Neuronal stem cell (in vitro differentiated cells): ENCODE measurements at regions not wholly inside any gene's neighbourhood (a gene's known extent, or its start where the extent isn't known, plus 50 kb on each side); places are given as distances from the start of the nearest gene placed in this dataset.

Experiments
- DNase-seq: peaks from one replicate; pipeline ENCODE4 v3.0.0-alpha.2; 2013; ENCODE audit warnings: low spot score
- H2AFZ ChIP-seq: one replicate; pipeline ENCODE4 v1.6.1; 2013; ENCODE audit warnings: mild to moderate bottlenecking, low read length, inconsistent platforms
- H2AK5ac ChIP-seq: 2 replicates; pipeline ENCODE4 v1.6.1; 2013; ENCODE audit warnings: low read depth, mild to moderate bottlenecking, inconsistent platforms, low read length, moderate library complexity, mixed read lengths
- H2BK120ac ChIP-seq: 2 replicates; pipeline ENCODE4 v1.6.1; 2013; ENCODE audit warnings: low read depth, mild to moderate bottlenecking, inconsistent platforms, low read length, moderate library complexity, mixed read lengths
- H2BK12ac ChIP-seq: one replicate; pipeline ENCODE4 v1.6.1; 2013; ENCODE audit warnings: low read length, inconsistent platforms
- H2BK15ac ChIP-seq: 2 replicates; pipeline ENCODE4 v1.6.1; 2013; ENCODE audit warnings: mild to moderate bottlenecking, low read length, inconsistent platforms, mixed read lengths
- H2BK5ac ChIP-seq: one replicate; pipeline ENCODE4 v1.6.1; 2013; ENCODE audit warnings: inconsistent platforms, mild to moderate bottlenecking, low read length, moderate library complexity
- H3K14ac ChIP-seq: one replicate; pipeline ENCODE4 v1.6.1; 2013; ENCODE audit warnings: low read length, inconsistent platforms
- H3K18ac ChIP-seq: 2 replicates; pipeline ENCODE4 v1.6.1; 2013; ENCODE audit warnings: low read length, inconsistent platforms
- H3K23ac ChIP-seq: 2 replicates; pipeline ENCODE4 v1.6.1; 2013; ENCODE audit warnings: low read depth, mild to moderate bottlenecking, mixed read lengths, low read length, inconsistent platforms; ENCODE audit not compliant: poor library complexity
- H3K27ac ChIP-seq: replicated peaks from 3 replicates; pipeline ENCODE4 v1.5.1; 2013; ENCODE audit warnings: low read length, inconsistent platforms
- H3K27me3 ChIP-seq, 3 experiments: 2 replicates each; pipeline ENCODE4 v1.6.1; 2013; ENCODE audit warnings: low read length in 3 of 3, mild to moderate bottlenecking in 2 of 3, inconsistent platforms in 1 of 3, low read depth in 1 of 3, mixed read lengths in 1 of 3, moderate library complexity in 1 of 3; ENCODE audit not compliant: control insufficient read depth in 3 of 3, insufficient read depth in 3 of 3
- H3K36me3 ChIP-seq, 2 donors: replicated peaks in 1 of 2; 2 replicates each; pipeline ENCODE4 v1.6.1; 2013; ENCODE audit warnings: low read length in 2 of 2; ENCODE audit not compliant: control insufficient read depth in 2 of 2, insufficient read depth in 2 of 2
- H3K4ac ChIP-seq: 2 replicates; pipeline ENCODE4 v1.6.1; 2013; ENCODE audit warnings: inconsistent platforms, mild to moderate bottlenecking, low read length, moderate library complexity
- H3K4me1 ChIP-seq, 2 donors: 1 replicate in 1 of 2; 2 replicates in 1 of 2; pipeline ENCODE4 v1.6.1; 2013; ENCODE audit warnings: low read length in 2 of 2, low read depth in 1 of 2; ENCODE audit not compliant: control insufficient read depth in 2 of 2, insufficient read depth in 1 of 2
- H3K4me2 ChIP-seq: one replicate; pipeline ENCODE4 v1.6.1; 2013; ENCODE audit warnings: mild to moderate bottlenecking, low read length, inconsistent platforms; ENCODE audit not compliant: insufficient read depth, poor library complexity, severe bottlenecking
- H3K4me3 ChIP-seq, 2 donors: 2 replicates each; pipeline ENCODE4 v1.5.1; 2013; ENCODE audit warnings: low read length in 2 of 2, mild to moderate bottlenecking in 2 of 2, inconsistent platforms in 1 of 2, moderate library complexity in 1 of 2
- H3K79me1 ChIP-seq: one replicate; pipeline ENCODE4 v1.6.1; 2013; ENCODE audit warnings: low read depth, mild to moderate bottlenecking, inconsistent platforms, low read length, moderate library complexity
- H3K9ac ChIP-seq: one replicate; pipeline ENCODE4 v1.6.1; 2013; ENCODE audit warnings: mild to moderate bottlenecking, low read depth, low read length, inconsistent platforms; ENCODE audit not compliant: poor library complexity
- H3K9me3 ChIP-seq, 2 donors: replicated peaks in 1 of 2; 2 replicates each; pipeline versions ENCODE3 to v1.6.1; 2013; ENCODE audit warnings: low read length in 2 of 2, mild to moderate bottlenecking in 2 of 2, inconsistent platforms in 1 of 2, low read depth in 1 of 2, mixed read lengths in 1 of 2, moderate library complexity in 1 of 2; ENCODE audit not compliant: control insufficient read depth in 2 of 2, insufficient read depth in 1 of 2
- H4K8ac ChIP-seq: one replicate; pipeline ENCODE4 v1.6.1; 2013; ENCODE audit warnings: low read depth, mild to moderate bottlenecking, inconsistent platforms, low read length, moderate library complexity
- H4K91ac ChIP-seq: one replicate; pipeline ENCODE4 v1.6.1; 2013; ENCODE audit warnings: low read length, low read depth, mild to moderate bottlenecking, inconsistent platforms; ENCODE audit not compliant: poor library complexity
- WGBS, 2 donors: extraction: QIAGEN DNeasy Blood & Tissue Kit; methylation state at CpG; one replicate each; pipeline ENCODE4 v1.1.7; 2013; ENCODE audit warnings: missing lambda C conversion rate in 2 of 2, mixed read lengths in 1 of 2; ENCODE audit not compliant: insufficient read length in 2 of 2, insufficient replicate concordance in 1 of 2; ENCODE audit errors: extremely low coverage in 2 of 2; 5-methylcytosine and 5-hydroxymethylcytosine counted together

DNA sequence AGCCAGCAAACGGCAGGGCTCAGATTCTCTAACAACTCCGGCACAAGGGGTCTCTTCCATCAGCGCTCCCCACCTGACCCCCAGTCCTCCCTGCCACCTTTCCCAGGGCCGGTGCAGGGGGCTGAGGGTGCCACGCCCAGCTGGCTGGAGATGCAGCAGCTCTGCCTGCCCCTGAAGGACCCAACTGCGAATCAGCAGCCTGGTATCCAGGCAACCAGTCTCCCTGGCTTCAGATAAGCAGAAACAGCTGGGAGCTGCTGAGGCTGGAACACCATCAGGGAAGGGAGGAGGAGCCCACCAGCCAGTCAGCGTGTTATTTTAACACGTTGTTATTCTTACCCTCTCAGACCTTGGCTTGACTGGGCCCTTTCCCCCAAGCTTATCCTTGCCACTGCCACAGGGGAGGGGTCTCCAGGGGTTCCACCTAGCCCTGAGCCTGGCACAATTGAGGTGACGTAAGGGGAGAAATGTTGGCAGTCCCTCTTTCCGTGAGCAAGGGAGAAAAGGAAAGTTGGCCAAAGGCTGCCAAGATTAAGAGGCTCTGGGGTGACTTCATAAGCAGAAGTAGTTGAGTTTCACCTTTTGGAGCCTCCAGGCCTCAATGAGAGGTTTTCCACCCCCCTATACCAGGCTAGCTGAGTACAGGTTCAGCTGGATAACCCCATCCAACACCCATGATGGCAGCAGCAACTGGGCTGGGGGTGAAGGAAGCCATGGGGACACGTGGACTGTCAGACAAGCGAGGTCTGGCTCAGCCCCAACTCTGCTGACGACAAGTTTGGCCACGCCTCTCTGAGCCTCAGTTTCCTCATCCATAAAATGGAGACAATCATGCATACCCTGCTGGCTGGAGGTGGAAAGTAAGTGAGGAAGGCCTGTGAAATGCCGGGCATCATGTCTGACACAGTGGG, 91.1 kb downstream of the IRF2BPL start:
- no peak overlapping the region for H3K27ac ChIP-seq
- H2BK12ac ChIP-seq = peak overlapping the region; percentile 24
- no peaks in the 10 kb centered on the region for H3K36me3 ChIP-seq
- no CpG with 5 or more reads among the region's 15 CpGs for WGBS, 2 donors
- H2AFZ ChIP-seq = peak overlapping the region; percentile 30
- peak overlapping the region; percentile 87 for H2BK15ac ChIP-seq
- H2BK5ac ChIP-seq = no peak overlapping the region
- H3K4ac ChIP-seq = no peak overlapping the region
- H3K4me3 ChIP-seq = no peak overlapping the region
- H3K4me1 ChIP-seq = peaks cover 22 to 42% of the 10 kb centered on the region in 2 donors
- H3K14ac ChIP-seq = no peak overlapping the region
- peak overlapping the region; percentile 48 for H2AK5ac ChIP-seq
- no peak for DNase-seq
- no peak overlapping the region for H2BK120ac ChIP-seq
- peak overlapping the region; percentile 30 for H3K4me2 ChIP-seq
- H3K79me1 ChIP-seq = no peaks in the 10 kb centered on the region
- H3K9ac ChIP-seq = no peak overlapping the region
- no peak overlapping the region for H4K8ac ChIP-seq
- H3K9me3 ChIP-seq = no peaks in the 10 kb centered on the region
- no peak overlapping the region for H4K91ac ChIP-seq
- H3K18ac ChIP-seq = no peak overlapping the region
- H3K27me3 ChIP-seq = no peaks in the 10 kb centered on the region
- H3K23ac ChIP-seq = no peak overlapping the region

DNA sequence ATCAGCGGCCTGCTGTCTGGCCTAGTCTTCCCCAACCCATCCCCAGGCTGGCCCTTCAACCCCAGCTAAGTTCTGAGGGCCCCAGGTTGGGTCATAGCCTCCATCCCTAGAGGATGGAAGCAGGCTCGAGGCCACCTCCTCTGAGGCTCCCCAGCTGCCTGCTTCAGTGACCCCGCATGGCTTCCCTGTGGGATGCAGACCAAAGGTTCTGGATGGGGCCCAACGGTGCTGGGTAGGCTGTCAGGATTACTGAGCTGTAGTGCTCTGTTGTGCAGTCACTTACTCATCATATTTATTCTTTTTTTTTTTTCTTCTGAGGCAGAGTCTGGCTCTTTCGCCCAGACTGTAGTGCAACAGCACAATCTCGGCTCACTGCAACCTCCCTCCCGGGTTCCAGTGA, 92.0 kb downstream of the IRF2BPL start:
- H2BK120ac ChIP-seq = no peak overlapping the region
- no peak overlapping the region for H2AFZ ChIP-seq
- H3K14ac ChIP-seq = no peak overlapping the region
- H3K27me3 ChIP-seq = no peaks in the 10 kb centered on the region
- no peaks in the 10 kb centered on the region for H3K36me3 ChIP-seq
- H2BK5ac ChIP-seq = no peak overlapping the region
- peaks cover 23 to 42% of the 10 kb centered on the region in 2 donors for H3K4me1 ChIP-seq
- no peak overlapping the region for H3K23ac ChIP-seq
- H4K8ac ChIP-seq = no peak overlapping the region
- no peak overlapping the region for H3K4me2 ChIP-seq
- H3K18ac ChIP-seq = no peak overlapping the region
- DNase-seq = no peak
- no peak overlapping the region for H3K27ac ChIP-seq
- no peak overlapping the region for H3K4ac ChIP-seq
- H2BK12ac ChIP-seq = no peak overlapping the region
- no peaks in the 10 kb centered on the region for H3K9me3 ChIP-seq
- no peak overlapping the region for H3K4me3 ChIP-seq
- H3K9ac ChIP-seq = no peak overlapping the region
- no CpG with 5 or more reads among the region's 7 CpGs for WGBS, 2 donors
- H4K91ac ChIP-seq = no peak overlapping the region
- H3K79me1 ChIP-seq = no peaks in the 10 kb centered on the region
- H2BK15ac ChIP-seq = no peak overlapping the region
- H2AK5ac ChIP-seq = no peak overlapping the region

DNA sequence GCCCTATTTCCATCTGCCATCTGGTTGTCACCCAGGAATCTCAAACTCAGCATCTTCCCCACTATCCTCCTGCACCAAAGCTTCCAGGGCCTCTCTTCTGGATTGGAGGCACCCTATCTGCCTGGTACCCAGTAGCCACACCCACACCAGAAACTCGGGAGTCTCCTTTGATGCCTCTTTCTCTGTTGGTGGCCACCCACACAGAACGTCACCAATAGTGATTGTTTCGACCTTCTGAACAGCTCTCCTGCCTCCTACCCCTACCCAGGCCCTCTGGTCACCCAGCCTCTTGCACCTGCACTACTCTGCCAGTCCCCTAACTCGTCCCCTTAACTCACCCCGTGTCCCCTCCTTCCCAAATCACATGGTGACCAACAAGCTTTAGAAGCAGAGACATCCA, 95.0 kb downstream of the IRF2BPL start:
- Histone ChIP-seq H3K4me2 (no peak overlapping the region), H2BK12ac (no peak overlapping the region), H3K9ac (no peak overlapping the region), H3K27me3 (no peaks in the 10 kb centered on the region), H3K9me3 (no peaks in the 10 kb centered on the region), H2BK15ac (no peak overlapping the region), H3K4ac (no peak overlapping the region), H3K14ac (no peak overlapping the region), H3K23ac (no peak overlapping the region), H3K27ac (no peak overlapping the region), H4K8ac (no peak overlapping the region), H3K36me3 (no peaks in the 10 kb centered on the region), H2BK5ac (no peak overlapping the region), H2BK120ac (no peak overlapping the region), H3K18ac (peak overlapping the region; percentile 9), H2AFZ (no peak overlapping the region), H3K4me1 (peaks cover 14 to 46% of the 10 kb centered on the region in 2 donors), H3K4me3 (no peak overlapping the region), H2AK5ac (no peak overlapping the region), H3K79me1 (peaks cover 2% of the 10 kb centered on the region), H4K91ac (no peak overlapping the region)
- DNase-seq = no peak
- no CpG with 5 or more reads among the region's 5 CpGs for WGBS, 2 donors

DNA sequence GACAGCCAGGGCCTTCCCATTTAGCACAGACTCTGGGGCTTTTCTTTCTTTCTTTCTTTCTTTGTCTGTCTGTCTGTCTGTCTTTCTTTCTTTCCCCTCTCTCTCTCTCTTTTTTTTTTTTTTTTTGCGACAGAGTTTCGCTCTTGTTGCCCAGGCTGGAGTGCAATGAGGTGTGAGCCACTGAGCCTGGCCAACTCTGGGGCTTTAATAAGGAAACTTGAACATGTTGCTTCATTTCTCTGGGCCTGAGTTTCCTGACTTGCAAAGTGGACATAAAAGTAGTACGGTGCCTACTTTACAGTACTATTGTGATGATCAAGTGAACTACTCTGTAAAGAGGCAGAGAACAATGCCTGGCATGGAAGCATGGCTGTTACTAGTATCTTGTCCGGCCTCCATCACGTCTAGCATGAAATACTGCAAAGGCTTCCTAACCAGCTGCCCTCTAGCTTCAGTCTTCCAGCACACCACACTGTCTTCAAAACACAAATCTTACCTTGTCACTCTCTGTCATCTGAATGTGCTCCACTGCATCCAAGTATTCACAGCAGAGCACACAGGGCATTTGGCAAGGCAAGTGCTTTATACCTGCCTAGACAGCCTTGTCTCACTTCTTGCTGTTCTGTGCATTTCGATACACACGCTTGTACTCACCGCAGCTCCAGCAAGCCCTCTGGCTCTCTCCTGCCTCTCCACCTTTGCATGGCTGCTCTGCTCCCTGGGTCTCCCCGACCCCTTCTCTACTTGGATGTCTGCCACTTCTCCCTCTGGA, 96.7 kb downstream of the IRF2BPL start:
- Histone ChIP-seq H2BK15ac (no peak overlapping the region), H3K4me2 (no peak overlapping the region), H4K8ac (no peak overlapping the region), H3K4ac (no peak overlapping the region), H2BK120ac (no peak overlapping the region), H2AFZ (peak overlapping the region; percentile 3), H3K36me3 (no peaks in the 10 kb centered on the region), H3K79me1 (peaks cover 2% of the 10 kb centered on the region), H3K4me3 (no peak overlapping the region), H3K4me1 (peaks cover 12 to 45% of the 10 kb centered on the region in 2 donors), H2BK5ac (no peak overlapping the region), H3K27me3 (no peaks in the 10 kb centered on the region), H3K9ac (no peak overlapping the region), H3K23ac (no peak overlapping the region), H2AK5ac (no peak overlapping the region), H3K14ac (no peak overlapping the region), H3K9me3 (no peaks in the 10 kb centered on the region), H2BK12ac (no peak overlapping the region), H3K18ac (no peak overlapping the region), H3K27ac (no peak overlapping the region), H4K91ac (no peak overlapping the region)
- no CpG with 5 or more reads among the region's 9 CpGs for WGBS, 2 donors
- no peak for DNase-seq
